DMS 273 (cell line): ENCODE measurements at regions not wholly inside any gene's neighbourhood (a gene's known extent, or its start where the extent isn't known, plus 50 kb on each side); places are given as distances from the start of the nearest gene placed in this dataset.

ENCODE experiments used
- DNase-seq: peaks from one replicate; lab custom pipeline; 2025; ENCODE audit not compliant: unreplicated experiment; lab: John Stamatoyannopoulos, UW

- peak; percentile 35 for DNase-seq
Measured at GRCh38 chr17:68749349-68750207, 148.4 kb upstream of the FAM20A start.

GRCh38 chr17:68748381-68748780, 147.2 kb upstream of the FAM20A start:
- no peak for DNase-seq

GRCh38 chr17:68740555-68741447, 139.6 kb upstream of the FAM20A start:
- peak; percentile 17 for DNase-seq

- peak; percentile 40 for DNase-seq
Measured at GRCh38 chr17:68737761-68738443, 136.7 kb upstream of the FAM20A start.

DNA sequence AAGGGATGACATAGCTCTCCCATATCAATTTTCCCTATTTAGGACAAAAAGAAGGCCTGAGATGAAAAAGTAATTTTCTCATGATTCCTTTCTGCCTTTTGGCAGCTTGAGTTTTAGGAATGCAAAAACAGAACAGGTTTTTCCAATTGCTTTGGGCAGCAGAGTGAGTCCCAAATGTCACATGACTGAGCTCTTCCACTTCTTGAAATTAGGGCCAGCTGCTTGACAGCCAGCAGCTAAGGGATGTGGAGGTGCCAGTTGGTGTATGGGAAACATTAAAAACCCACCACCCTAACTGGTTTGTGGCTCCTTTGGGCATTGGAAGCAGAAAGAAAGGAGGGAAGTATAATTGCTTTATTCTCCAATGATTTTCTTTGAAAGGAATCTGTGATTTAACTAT, 133.8 kb upstream of the FAM20A start:
- DNase-seq, result peak; percentile 64

- no peak for DNase-seq
Measured at GRCh38 chr17:68734187-68734900, 133.2 kb upstream of the FAM20A start.

DNA sequence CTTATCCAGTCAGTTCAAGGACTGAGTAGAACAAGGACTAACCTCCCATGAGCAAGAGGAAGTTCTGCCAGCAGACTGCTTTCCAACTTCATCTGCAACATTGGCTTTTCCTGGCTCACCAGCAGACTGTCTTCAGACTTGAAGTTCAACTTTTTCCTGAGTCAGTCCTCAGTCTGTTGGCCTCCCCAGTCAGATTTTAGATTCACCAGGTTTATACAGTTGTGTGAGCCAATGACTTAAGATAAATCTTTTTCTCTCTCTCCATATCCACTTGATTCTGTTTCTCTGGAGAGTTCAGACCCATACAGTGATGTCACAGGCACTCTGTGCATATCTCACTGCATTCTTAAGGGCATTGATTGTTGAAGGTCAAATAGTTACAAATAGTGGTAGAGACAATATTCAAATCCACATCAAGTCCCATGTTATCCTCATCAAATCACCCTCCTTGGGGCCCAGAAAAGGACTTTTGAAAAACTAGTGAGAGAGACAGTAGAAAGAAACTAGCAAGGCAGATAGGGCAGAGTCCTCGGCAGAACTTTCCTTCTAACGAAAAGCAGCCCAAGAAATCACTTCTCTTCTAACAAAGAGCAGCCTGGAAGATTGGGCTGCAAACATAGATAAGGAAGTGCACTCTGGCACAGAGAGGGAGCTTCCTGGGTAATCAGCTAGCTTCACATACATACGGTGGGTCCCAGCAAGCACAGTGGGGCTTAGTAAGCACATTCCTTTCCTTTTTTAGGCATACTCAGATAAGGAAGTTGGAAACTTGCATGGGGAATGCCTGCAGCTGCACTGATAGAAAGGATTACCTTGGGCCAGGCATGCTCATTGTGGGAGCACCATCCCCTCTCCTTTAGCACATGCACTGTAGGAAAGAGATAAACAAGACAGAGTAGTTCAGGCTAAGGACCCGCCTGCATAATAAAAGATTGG, 132.3 kb upstream of the FAM20A start:
- DNase-seq, result no peak

GRCh38 chr17:68732301-68732749, 131.2 kb upstream of the FAM20A start:
- peak; percentile 15 for DNase-seq

DNA sequence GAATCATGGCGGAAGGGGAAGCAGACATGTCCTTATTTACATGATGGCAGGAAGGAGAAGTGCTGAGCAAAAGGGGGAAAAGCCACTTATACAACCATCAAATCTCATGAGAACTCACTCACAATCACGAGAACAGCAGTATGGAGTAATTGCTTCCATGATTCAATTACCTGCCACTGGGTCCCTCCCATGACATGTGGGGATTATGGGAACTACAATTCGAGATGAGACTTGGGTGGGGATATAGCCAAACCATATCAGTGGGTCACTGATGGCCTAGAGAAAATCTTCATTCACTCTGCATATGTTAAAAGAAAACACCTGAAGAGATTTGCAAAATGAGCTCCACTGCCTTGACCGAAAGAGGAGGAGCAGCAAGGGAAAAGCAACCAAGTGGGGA, 130.3 kb upstream of the FAM20A start:
- DNase-seq, result no peak

DNA sequence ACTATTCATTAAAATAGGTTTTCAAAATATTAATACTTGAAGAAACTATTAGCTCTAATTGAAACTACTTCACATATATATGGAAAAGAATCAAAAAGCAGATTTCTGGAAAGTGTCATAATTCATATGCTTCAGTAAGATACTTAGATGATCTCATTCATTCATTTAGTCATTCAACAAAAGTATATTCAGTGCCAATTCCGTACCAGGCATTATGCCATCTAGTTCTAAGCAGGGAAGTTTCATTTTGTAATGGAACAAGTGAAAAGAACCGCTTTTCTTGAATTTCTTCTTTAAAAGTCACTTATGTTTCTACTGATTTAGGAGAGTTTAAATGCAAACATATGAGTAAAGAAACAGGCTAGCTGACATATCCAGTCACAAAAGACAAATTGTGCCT, 118.3 kb upstream of the FAM20A start:
- DNase-seq, result no peak

DNA sequence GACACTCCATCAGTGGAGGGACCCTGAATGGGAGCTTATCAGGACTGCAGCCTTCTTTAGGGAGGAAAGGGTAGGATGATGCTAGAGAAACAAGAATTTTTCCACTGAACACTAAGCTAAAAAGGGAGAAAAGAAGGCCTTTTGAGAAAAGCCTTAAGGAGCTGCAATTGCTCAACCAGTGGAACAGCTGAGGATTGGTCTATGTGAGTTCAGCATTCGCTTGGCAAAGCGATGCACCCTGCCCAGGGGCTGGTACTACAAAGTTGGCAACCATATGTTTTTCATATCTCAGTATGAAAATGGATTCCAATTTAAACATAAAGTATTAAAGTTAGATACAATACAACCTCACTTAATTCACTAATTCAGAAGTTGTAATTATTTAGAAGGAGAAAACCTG, 117.8 kb upstream of the FAM20A start:
- DNase-seq, result no peak

DNA sequence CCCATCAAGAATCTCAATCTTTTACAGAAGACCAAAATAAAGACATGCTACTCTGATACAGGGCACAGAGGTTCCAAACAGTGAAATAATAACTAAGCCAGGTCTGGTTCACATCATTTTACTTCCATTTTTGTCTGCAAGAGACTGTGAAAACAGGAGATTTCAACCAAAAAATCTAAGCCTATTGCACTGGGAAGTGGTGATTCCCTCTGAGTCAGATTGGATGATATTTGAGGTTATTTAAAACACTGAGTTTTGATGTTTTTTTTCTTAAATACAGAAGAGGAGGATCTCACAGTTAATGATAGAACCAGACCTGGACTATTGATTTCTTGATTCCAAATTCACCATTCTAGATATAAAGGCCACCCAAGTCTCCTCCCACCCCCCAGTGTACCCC, 117.3 kb upstream of the FAM20A start:
- no peak for DNase-seq

DNA sequence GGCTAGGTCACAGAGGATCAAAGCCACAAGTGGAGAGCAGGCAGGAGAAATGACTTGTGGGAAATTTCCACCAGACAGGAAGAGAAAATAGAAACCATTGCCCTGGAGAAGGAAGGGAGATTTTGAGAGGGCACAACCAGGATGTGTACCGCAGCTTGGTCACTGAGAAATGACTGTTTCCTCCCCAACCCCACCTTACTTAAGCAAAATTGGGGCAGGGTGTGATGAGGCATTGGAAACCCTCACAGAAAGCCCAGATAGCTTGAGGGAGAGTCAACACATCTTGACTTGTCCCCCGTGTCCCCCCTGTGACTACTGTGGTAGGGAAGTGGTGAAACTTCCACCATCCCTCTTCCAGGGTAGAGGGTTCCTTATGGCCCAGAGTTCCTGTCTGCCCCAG, 113.5 kb upstream of the FAM20A start:
- DNase-seq, result no peak

DNA sequence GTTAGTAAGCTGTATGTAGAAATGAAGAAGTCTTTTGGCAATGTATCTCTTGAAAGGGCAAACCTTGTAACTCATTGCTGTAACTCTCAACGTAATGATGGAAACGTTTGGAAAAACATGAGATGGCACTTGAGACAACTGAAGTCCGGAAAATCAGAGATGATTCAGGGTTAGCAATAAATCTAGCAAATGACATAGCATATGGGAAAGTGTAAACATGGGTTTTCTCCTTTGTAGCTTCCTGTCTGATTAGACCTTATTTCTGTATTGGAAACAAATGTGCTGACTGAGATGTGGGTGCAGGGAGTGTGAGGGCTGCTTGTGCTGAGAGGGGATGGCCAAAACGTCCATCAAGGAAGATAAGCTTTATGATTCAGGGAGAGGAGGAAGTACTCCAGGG, 110.7 kb upstream of the FAM20A start:
- DNase-seq, result peak; percentile 28

DNA sequence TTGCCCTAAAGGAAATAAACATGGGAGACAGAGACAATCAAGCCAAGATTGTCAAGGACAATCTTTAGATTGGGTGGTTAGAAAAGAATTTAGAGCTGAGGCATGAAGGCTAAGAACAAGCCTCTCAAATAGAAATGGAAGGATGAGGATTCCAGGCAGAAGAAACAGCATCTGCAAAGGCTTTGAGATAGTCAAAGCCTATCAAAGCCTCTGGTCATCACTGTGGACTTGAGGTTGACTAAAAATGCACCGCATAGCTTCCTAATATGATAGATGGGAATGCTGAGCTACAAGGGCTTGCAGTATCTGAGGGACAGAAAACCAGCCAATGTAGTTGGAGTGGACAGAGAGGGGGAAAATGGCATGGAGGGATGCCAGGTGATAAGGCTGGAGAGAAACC, 109.8 kb upstream of the FAM20A start:
- DNase-seq, result peak; percentile 34

GRCh38 chr17:68710035-68710780, 109.0 kb upstream of the FAM20A start:
- peak; percentile 67 for DNase-seq

DNA sequence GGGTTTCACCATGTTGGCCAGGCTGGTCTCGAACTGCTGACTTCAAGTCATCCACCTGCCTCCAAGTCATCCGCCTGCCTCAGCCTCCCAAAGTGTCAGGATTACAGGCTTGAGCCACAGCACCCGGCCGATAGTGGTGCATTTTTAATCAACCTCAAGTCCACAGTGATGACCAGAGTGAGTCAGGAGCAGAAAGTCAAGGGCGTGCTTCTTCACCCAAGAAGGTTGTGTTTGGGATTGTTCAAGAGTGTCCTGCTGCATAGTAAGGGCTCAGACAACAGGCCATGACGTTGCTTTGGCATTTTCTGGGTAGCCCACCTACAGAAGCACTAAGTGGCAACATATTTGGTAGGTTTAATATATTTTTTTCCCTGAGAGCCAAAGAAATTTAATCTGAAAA, 108.3 kb upstream of the FAM20A start:
- no peak for DNase-seq

DNA sequence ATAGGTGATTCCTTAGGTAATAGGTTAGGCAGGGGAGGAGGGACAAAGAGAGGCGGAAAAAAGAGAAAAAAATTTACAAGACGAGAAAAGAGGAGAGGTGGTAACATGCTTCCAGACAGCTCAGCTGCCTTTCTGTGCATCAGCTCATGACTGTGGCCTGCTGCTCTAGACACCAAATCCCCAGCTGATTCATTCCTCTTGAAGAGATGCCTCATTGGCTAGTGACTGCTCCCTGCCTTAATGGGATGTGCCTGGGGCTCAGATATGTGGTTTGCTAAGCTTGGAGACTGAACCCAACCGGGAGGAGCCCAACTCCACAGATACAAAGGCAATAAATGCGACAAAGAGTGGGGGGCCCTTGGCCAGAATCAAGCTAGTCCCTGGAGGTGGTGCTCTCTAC, 105.9 kb upstream of the FAM20A start:
- DNase-seq, result peak; percentile 25

DNA sequence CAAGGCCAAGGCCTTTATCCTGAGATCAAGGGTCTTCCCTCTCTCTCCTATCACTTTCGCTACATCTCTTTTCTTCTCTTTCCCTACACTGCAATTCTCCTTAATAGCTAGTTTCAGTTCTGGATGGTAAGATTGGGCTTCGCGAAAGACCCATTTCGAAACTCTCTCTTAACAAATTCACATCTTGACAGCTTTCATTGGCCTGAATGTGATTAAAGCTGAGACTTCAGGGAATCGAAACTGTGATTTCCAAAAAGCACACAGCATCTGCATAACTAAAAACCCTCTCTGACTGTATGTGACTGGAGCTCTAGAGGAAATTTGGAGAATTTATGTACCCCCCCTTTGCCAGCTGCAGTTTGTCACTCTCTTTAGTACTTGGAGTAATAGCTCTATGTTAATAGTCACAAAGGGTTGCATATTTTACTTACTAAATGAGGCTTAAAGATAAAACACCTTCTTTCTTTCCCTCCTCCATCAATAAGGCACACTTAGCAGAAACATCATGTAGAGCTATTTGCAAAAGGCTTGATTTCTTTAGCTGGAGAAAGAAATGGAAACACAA, 105.3 kb upstream of the FAM20A start:
- DNase-seq, result no peak
